ENCODE measurements at regions not wholly inside any gene's neighbourhood (a gene's known extent, or its start where the extent isn't known, plus 50 kb on each side); places are given as distances from the start of the nearest gene placed in this dataset.

GRCh38 chr19:8926341-8926740 is 83.9 kb downstream of the MUC16 start:
- Histone ChIP-seq H3K9ac (ENCODE audit: low read length) (no peak overlapping the region), H2AFZ (ENCODE audit: insufficient read depth, low read depth, low read length, poor library complexity, severe bottlenecking) (no peak overlapping the region), H3K79me2 (ENCODE audit: control insufficient read depth, insufficient read depth, low read length) (no peaks in the 10 kb centered on the region), H3K36me3 (replicated peaks in 1 of 2; ENCODE audit: control extremely low read depth in 1 of 2, control insufficient read depth in 1 of 2, extremely low read depth in 1 of 2, insufficient read depth in 2 of 2, low read length in 1 of 2) (no peaks in the 10 kb centered on the region), H3K4me2 (replicated peaks; ENCODE audit: low read depth, low read length, poor library complexity, severe bottlenecking) (no peak overlapping the region), H4K20me1 (ENCODE audit: control insufficient read depth, insufficient read depth, low read length, poor library complexity, severe bottlenecking) (no peaks in the 10 kb centered on the region), H3K27me3 (replicated peaks in 1 of 4; ENCODE audit: control extremely low read depth in 1 of 4, control insufficient read depth in 3 of 4, insufficient read depth in 4 of 4, low read length in 3 of 4) (peaks cover 0 to 5% (median 0%) of the 10 kb centered on the region in 4 experiments), H3K4me3 (ENCODE audit: control extremely low read depth in 1 of 5, extremely low read depth in 1 of 5, insufficient read depth in 1 of 5, low read depth in 2 of 5, low read length in 4 of 5) (no peak overlapping the region), H3K27ac (ENCODE audit: low read length in 2 of 2) (no peak overlapping the region), H3K9me3 (ENCODE audit: control extremely low read depth in 1 of 3, control insufficient read depth in 2 of 3, insufficient read depth in 1 of 3, low read length in 2 of 3) (peaks cover 0 to 7% (median 0%) of the 10 kb centered on the region in 3 donors), H3K4me1 (ENCODE audit: control insufficient read depth in 2 of 2, insufficient read depth in 2 of 2, low read length in 2 of 2) (no peaks in the 10 kb centered on the region)
- Mint-ChIP-seq H3K9me3 (ENCODE audit: insufficient read depth) (peaks cover 2% of the 10 kb centered on the region), H3K4me3 (no peak overlapping the region), H3K27ac (no peak overlapping the region), H3K27me3 (no peaks in the 10 kb centered on the region), H3K4me1 (no peaks in the 10 kb centered on the region)
- intact Hi-C loops (cut with micrococcal nuclease) = no loop called here
- TF ChIP-seq CTCF (IDR thresholded peaks at IDR 0.05) = no peak
- no peak for DNase-seq
- CTCF ChIA-PET = no interaction called here
- WGBS (ENCODE audit: insufficient coverage) = no CpG with 5 or more reads among the region's 6 CpGs
- no peak for ATAC-seq (ENCODE audit: low read depth)
- POLR2A ChIA-PET = no interaction called here

GRCh38 chr19:8935460-8935859 is 74.7 kb downstream of the MUC16 start:
- Histone ChIP-seq H3K4me2 (replicated peaks; ENCODE audit: low read depth, low read length, poor library complexity, severe bottlenecking) (no peak overlapping the region), H3K27me3 (replicated peaks in 1 of 4; ENCODE audit: control extremely low read depth in 1 of 4, control insufficient read depth in 3 of 4, insufficient read depth in 4 of 4, low read length in 3 of 4) (no peaks in the 10 kb centered on the region), H3K36me3 (replicated peaks in 1 of 2; ENCODE audit: control extremely low read depth in 1 of 2, control insufficient read depth in 1 of 2, extremely low read depth in 1 of 2, insufficient read depth in 2 of 2, low read length in 1 of 2) (no peaks in the 10 kb centered on the region), H2AFZ (ENCODE audit: insufficient read depth, low read depth, low read length, poor library complexity, severe bottlenecking) (no peak overlapping the region), H3K4me3 (ENCODE audit: control extremely low read depth in 1 of 5, extremely low read depth in 1 of 5, insufficient read depth in 1 of 5, low read depth in 2 of 5, low read length in 4 of 5) (no peak overlapping the region), H3K9me3 (ENCODE audit: control extremely low read depth in 1 of 3, control insufficient read depth in 2 of 3, insufficient read depth in 1 of 3, low read length in 2 of 3) (peaks cover 0 to 7% (median 0%) of the 10 kb centered on the region in 3 donors), H4K20me1 (ENCODE audit: control insufficient read depth, insufficient read depth, low read length, poor library complexity, severe bottlenecking) (no peaks in the 10 kb centered on the region), H3K27ac (ENCODE audit: low read length in 2 of 2) (no peak overlapping the region), H3K9ac (ENCODE audit: low read length) (no peak overlapping the region), H3K4me1 (ENCODE audit: control insufficient read depth in 2 of 2, insufficient read depth in 2 of 2, low read length in 2 of 2) (no peaks in the 10 kb centered on the region), H3K79me2 (ENCODE audit: control insufficient read depth, insufficient read depth, low read length) (no peaks in the 10 kb centered on the region)
- ATAC-seq (ENCODE audit: low read depth) = no peak
- TF ChIP-seq CTCF (IDR thresholded peaks at IDR 0.05) (no peak), EZH2 (IDR thresholded peaks at IDR 0.05; ENCODE audit: borderline replicate concordance, insufficient read depth, low read depth, low read length, poor library complexity, severe bottlenecking) (no peak)
- Mint-ChIP-seq H3K4me3 (no peak overlapping the region), H3K4me1 (no peaks in the 10 kb centered on the region), H3K27ac (no peak overlapping the region), H3K9me3 (ENCODE audit: insufficient read depth) (peaks cover 14% of the 10 kb centered on the region), H3K27me3 (peaks cover 8% of the 10 kb centered on the region)
- no peak for DNase-seq
- CTCF ChIA-PET = no interaction called here
- POLR2A ChIA-PET = no interaction called here
- intact Hi-C loops (cut with micrococcal nuclease) = no loop called here

Data from B cell (primary cell).